BLaER1 (cell line): ENCODE measurements at regions not wholly inside any gene's neighbourhood (a gene's known extent, or its start where the extent isn't known, plus 50 kb on each side); places are given as distances from the start of the nearest gene placed in this dataset.

Source experiments
- H3K27ac ChIP-seq: shearing (Covaris generic); formaldehyde crosslinking; 2 replicates; pipeline ENCODE4 v1.8.1; 2022
- H3K27me3 ChIP-seq: shearing (Covaris generic); formaldehyde crosslinking; 2 replicates; pipeline ENCODE4 v1.8.1; 2022
- H3K36me3 ChIP-seq: shearing (Covaris generic); formaldehyde crosslinking; 2 replicates; pipeline ENCODE4 v1.8.1; 2022
- H3K4me1 ChIP-seq: shearing (Covaris generic); formaldehyde crosslinking; 2 replicates; pipeline ENCODE4 v1.8.1; 2022
- H3K4me2 ChIP-seq: shearing (Covaris generic); formaldehyde crosslinking; 2 replicates; pipeline ENCODE4 v1.8.1; 2022
- H3K4me3 ChIP-seq: shearing (Covaris generic); formaldehyde crosslinking; 2 replicates; pipeline ENCODE4 v1.8.1; 2022
- H3K9ac ChIP-seq: shearing (Covaris generic); formaldehyde crosslinking; 2 replicates; pipeline ENCODE4 v1.8.1; 2022
- H3K9me3 ChIP-seq: shearing (Covaris generic); formaldehyde crosslinking; 2 replicates; pipeline ENCODE4 v1.8.1; 2022
- H4K20me1 ChIP-seq: shearing (Covaris generic); formaldehyde crosslinking; 2 replicates; pipeline ENCODE4 v1.8.1; 2022
- Cebpa-rat ChIP-seq: shearing (Covaris generic); IDR thresholded peaks from 2 replicates; pipeline ENCODE4 v1.8.1; 2022

- no peak for TF ChIP-seq Cebpa-rat
- H3K9me3 ChIP-seq: no peaks in the 10 kb centered on the region
- H3K27me3 ChIP-seq: no peaks in the 10 kb centered on the region
Observed at GRCh38 chr5:124229352-124229751, 517.1 kb downstream of the ZNF608 start.

GRCh38 chr5:124227914-124228313 lies 518.5 kb downstream of the ZNF608 start:
- Histone ChIP-seq H3K4me2 (no peak overlapping the region), H3K36me3 (no peaks in the 10 kb centered on the region), H3K27me3 (no peaks in the 10 kb centered on the region), H3K9ac (no peak overlapping the region), H3K27ac (no peak overlapping the region), H3K9me3 (no peaks in the 10 kb centered on the region), H3K4me3 (no peak overlapping the region), H3K4me1 (no peaks in the 10 kb centered on the region; the same call in 1 of the 2 replicates), H4K20me1 (no peaks in the 10 kb centered on the region)
- no peak for TF ChIP-seq Cebpa-rat

More at GRCh38 chr5:124229352-124229751, 517.1 kb downstream of the ZNF608 start:
- no peak overlapping the region for H3K4me3 ChIP-seq
- H3K9ac ChIP-seq: no peak overlapping the region
- H4K20me1 ChIP-seq: no peaks in the 10 kb centered on the region
- no peak overlapping the region for H3K4me2 ChIP-seq
- peaks cover 4% of the 10 kb centered on the region for H3K4me1 ChIP-seq
- no peaks in the 10 kb centered on the region for H3K36me3 ChIP-seq
- no peak overlapping the region for H3K27ac ChIP-seq

- no peak overlapping the region for H3K4me3 ChIP-seq
- no peak overlapping the region for H3K9ac ChIP-seq
- no peaks in the 10 kb centered on the region for H3K36me3 ChIP-seq
- no peaks in the 10 kb centered on the region for H4K20me1 ChIP-seq
- H3K4me1 ChIP-seq: no peaks in the 10 kb centered on the region
- no peak overlapping the region for H3K4me2 ChIP-seq
- TF ChIP-seq Cebpa-rat: no peak
- H3K27ac ChIP-seq: no peak overlapping the region
- no peaks in the 10 kb centered on the region for H3K27me3 ChIP-seq
- H3K9me3 ChIP-seq: no peaks in the 10 kb centered on the region
Observed at GRCh38 chr5:124220418-124220817, 526.0 kb downstream of the ZNF608 start.

GRCh38 chr5:124212934-124213333 lies 533.5 kb downstream of the ZNF608 start:
- no peak overlapping the region for H3K4me2 ChIP-seq
- no peaks in the 10 kb centered on the region for H3K36me3 ChIP-seq
- no peaks in the 10 kb centered on the region for H4K20me1 ChIP-seq
- H3K4me1 ChIP-seq: no peaks in the 10 kb centered on the region
- H3K9me3 ChIP-seq: peaks cover 16% of the 10 kb centered on the region
- no peak overlapping the region for H3K9ac ChIP-seq
- no peaks in the 10 kb centered on the region for H3K27me3 ChIP-seq
- TF ChIP-seq Cebpa-rat: no peak
- no peak overlapping the region for H3K4me3 ChIP-seq
- H3K27ac ChIP-seq: no peak overlapping the region

DNA sequence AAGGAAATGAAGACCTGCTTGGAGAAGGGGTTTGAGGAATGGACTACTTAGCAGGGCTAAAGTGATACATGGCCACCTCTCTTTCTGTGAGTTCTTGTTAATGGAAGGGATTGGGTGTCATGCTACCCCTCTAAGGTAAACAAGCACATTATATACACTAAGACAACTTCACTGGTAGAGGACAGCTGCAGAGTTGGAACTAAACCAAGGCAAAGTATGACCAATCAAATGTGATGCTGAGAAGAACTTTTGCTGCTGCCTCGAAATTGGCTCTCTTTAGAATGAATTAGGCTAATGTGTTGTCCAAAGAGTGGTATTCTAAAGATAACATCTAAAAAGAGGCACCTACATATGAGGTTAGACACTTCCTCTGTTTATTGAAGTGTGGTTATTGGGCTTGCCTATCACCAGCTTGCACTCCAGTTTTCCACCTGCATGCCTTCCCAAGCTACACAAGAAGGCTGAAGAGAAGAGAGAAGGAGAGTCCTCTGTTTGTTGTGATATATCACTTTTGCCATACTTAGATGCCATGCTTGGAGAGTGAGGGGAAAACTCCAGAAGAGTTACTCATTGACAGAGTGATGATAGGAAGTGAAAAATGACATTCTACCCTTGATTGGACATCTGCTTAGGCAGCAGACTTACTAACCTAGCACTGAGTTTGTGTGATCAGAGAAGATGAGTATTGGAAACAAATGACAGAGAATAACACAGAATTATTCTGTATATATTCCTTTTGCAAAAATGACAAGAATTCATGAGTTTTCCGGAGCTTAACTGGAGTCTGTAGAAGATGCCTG lies 536.1 kb downstream of the ZNF608 start:
- Histone ChIP-seq H4K20me1 (no peaks in the 10 kb centered on the region), H3K9me3 (peaks cover 16% of the 10 kb centered on the region), H3K27me3 (no peaks in the 10 kb centered on the region), H3K9ac (no peak overlapping the region), H3K4me3 (no peak overlapping the region), H3K36me3 (no peaks in the 10 kb centered on the region), H3K4me1 (no peaks in the 10 kb centered on the region), H3K27ac (no peak overlapping the region), H3K4me2 (no peak overlapping the region)
- no peak for TF ChIP-seq Cebpa-rat

DNA sequence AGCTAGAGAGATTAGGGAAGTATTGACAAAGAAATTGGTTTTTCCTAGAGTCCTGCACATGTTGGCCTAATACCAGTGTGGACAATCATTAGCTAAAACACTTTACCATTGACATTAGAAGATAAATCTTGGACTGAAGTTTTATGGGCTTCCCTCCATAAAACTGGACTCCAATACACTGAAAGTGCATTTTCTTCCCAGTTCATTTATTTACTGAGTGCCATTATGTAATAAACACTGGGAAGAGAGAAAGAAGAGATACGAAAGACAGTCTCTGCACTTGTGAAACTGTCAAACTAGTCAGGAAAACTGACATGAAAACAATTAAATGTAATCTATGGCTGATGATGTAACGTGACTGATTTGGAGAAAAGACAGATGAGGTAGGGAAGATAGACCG lies 539.3 kb downstream of the ZNF608 start:
- H3K27ac ChIP-seq: no peak overlapping the region
- H3K9ac ChIP-seq: no peak overlapping the region
- H3K27me3 ChIP-seq: no peaks in the 10 kb centered on the region
- no peaks in the 10 kb centered on the region for H4K20me1 ChIP-seq
- no peak for TF ChIP-seq Cebpa-rat
- no peaks in the 10 kb centered on the region for H3K36me3 ChIP-seq
- no peaks in the 10 kb centered on the region for H3K4me1 ChIP-seq
- H3K9me3 ChIP-seq: peaks cover 30% of the 10 kb centered on the region
- no peak overlapping the region for H3K4me2 ChIP-seq
- no peak overlapping the region for H3K4me3 ChIP-seq

- Histone ChIP-seq H3K27me3 (no peaks in the 10 kb centered on the region), H3K9me3 (peaks cover 34% of the 10 kb centered on the region), H3K4me2 (no peak overlapping the region), H3K27ac (no peak overlapping the region), H3K4me1 (no peaks in the 10 kb centered on the region), H3K9ac (no peak overlapping the region), H4K20me1 (no peaks in the 10 kb centered on the region), H3K4me3 (no peak overlapping the region), H3K36me3 (no peaks in the 10 kb centered on the region)
- TF ChIP-seq Cebpa-rat: no peak
Observed at GRCh38 chr5:124206540-124206939, 539.9 kb downstream of the ZNF608 start.

DNA sequence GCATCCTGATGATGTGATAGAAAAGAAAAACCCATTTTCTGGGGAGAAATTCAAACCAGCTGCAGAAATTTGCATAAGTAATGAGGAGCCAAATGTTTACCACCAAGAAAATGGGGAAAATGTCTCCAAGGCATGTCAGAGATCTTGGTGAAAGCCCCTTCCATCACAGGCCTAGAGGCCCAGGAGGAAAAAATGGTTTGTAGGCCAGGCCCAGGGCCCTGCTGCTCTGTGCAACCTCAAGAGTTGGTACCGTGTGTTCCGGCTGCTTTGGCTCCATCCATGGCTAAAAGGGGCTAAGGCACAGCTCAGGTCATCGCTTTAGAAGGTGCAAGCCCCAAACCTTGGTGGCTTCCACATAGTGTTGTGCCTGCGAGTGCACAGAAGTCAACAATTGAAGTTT lies 543.1 kb downstream of the ZNF608 start:
- no peak overlapping the region for H3K4me2 ChIP-seq
- no peaks in the 10 kb centered on the region for H3K27me3 ChIP-seq
- no peaks in the 10 kb centered on the region for H3K4me1 ChIP-seq
- H4K20me1 ChIP-seq: no peaks in the 10 kb centered on the region
- no peak overlapping the region for H3K27ac ChIP-seq
- H3K9ac ChIP-seq: no peak overlapping the region
- no peaks in the 10 kb centered on the region for H3K36me3 ChIP-seq
- no peak for TF ChIP-seq Cebpa-rat
- no peak overlapping the region for H3K4me3 ChIP-seq
- peaks cover 34% of the 10 kb centered on the region for H3K9me3 ChIP-seq

GRCh38 chr5:124200381-124200780 lies 546.1 kb downstream of the ZNF608 start:
- no peaks in the 10 kb centered on the region for H3K27me3 ChIP-seq
- no peaks in the 10 kb centered on the region for H3K4me1 ChIP-seq
- TF ChIP-seq Cebpa-rat: no peak
- no peak overlapping the region for H3K9ac ChIP-seq
- H3K9me3 ChIP-seq: peaks cover 34% of the 10 kb centered on the region
- H3K36me3 ChIP-seq: no peaks in the 10 kb centered on the region
- H3K4me3 ChIP-seq: no peak overlapping the region
- H4K20me1 ChIP-seq: no peaks in the 10 kb centered on the region
- H3K4me2 ChIP-seq: no peak overlapping the region
- no peak overlapping the region for H3K27ac ChIP-seq

DNA sequence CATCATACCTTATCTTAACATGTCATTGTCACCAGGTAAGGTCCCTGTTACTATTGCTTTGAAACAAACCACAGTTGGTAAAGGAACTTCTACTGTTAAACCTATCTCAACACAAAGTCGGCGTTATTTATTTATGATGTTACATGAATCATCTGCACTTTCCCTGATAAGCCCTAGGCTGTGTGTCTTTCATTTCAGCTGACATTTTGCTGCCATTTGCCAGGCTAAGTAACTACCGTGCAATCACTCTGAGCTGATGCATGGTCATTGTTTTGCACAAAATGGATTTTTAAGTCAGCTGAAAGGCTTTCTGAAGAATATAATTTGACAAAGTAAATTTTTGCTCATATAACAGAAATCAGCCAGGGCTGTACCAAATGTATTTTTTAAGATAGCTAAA lies 546.5 kb downstream of the ZNF608 start:
- Histone ChIP-seq H3K4me2 (no peak overlapping the region), H3K36me3 (no peaks in the 10 kb centered on the region), H3K27ac (no peak overlapping the region), H3K4me3 (no peak overlapping the region), H3K4me1 (no peaks in the 10 kb centered on the region), H3K9me3 (peaks cover 30% of the 10 kb centered on the region), H3K27me3 (no peaks in the 10 kb centered on the region), H3K9ac (no peak overlapping the region), H4K20me1 (no peaks in the 10 kb centered on the region)
- TF ChIP-seq Cebpa-rat: no peak
